Lung (tissue), 11 donors: ENCODE measurements at regions not wholly inside any gene's neighbourhood (a gene's known extent, or its start where the extent isn't known, plus 50 kb on each side); places are given as distances from the start of the nearest gene placed in this dataset.

ENCODE experiments used
- ATAC-seq: fragments of 200-7000 bp; cut with Tn5 transposase; one replicate; pipeline ENCODE4 v1.9.1; 2020; ENCODE audit warnings: moderate number of reproducible peaks; ENCODE audit not compliant: insufficient read depth, low FRiP score
- DNase-seq, 3 donors: peaks; one replicate each; pipeline ENCODE4 v3.0.0-alpha.2; 2013 to 2017
- H3K27ac ChIP-seq, 2 donors: one replicate each; pipeline ENCODE4 v1.5.1; 2013; ENCODE audit warnings: mild to moderate bottlenecking in 2 of 2, moderate library complexity in 2 of 2, control low read depth in 1 of 2, inconsistent platforms in 1 of 2, low read depth in 1 of 2, low read length in 1 of 2
- H3K27me3 ChIP-seq, 3 donors: one replicate each; pipeline ENCODE4 v1.5.1; 2013; ENCODE audit warnings: low read length in 2 of 3; ENCODE audit not compliant: control insufficient read depth in 3 of 3, insufficient read depth in 3 of 3
- H3K36me3 ChIP-seq, 4 donors: one replicate each; pipeline ENCODE4 v1.5.1; 2013; ENCODE audit warnings: low read length in 4 of 4, mild to moderate bottlenecking in 1 of 4, moderate library complexity in 1 of 4; ENCODE audit not compliant: control insufficient read depth in 4 of 4, insufficient read depth in 4 of 4
- H3K4me1 ChIP-seq, 5 donors: one replicate each; pipeline ENCODE4 v1.5.1; 2013; ENCODE audit warnings: low read length in 5 of 5, mild to moderate bottlenecking in 2 of 5, moderate library complexity in 1 of 5; ENCODE audit not compliant: control insufficient read depth in 5 of 5, insufficient read depth in 5 of 5
- H3K4me3 ChIP-seq: one replicate; pipeline ENCODE4 v1.5.1; 2013; ENCODE audit warnings: mild to moderate bottlenecking, control low read depth, moderate library complexity
- H3K9ac ChIP-seq, 2 donors: one replicate each; pipeline ENCODE4 v1.5.1; 2013; ENCODE audit warnings: low read length in 2 of 2, control low read depth in 1 of 2; ENCODE audit not compliant: insufficient read depth in 1 of 2
- H3K9me3 ChIP-seq, 4 donors: one replicate each; pipeline ENCODE4 v1.5.1; 2013; ENCODE audit warnings: low read length in 3 of 4, mild to moderate bottlenecking in 1 of 4, moderate library complexity in 1 of 4; ENCODE audit not compliant: control insufficient read depth in 4 of 4, insufficient read depth in 3 of 4
- CTCF ChIP-seq: IDR thresholded peaks from 2 replicates; pipeline ENCODE4 v1.5.1; 2012; ENCODE audit warnings: mild to moderate bottlenecking; ENCODE audit errors: control extremely low read depth, extremely low read depth
- WGBS, 2 donors: extraction: QIAGEN DNeasy Blood & Tissue Kit; methylation state at CpG; one replicate each; pipeline ENCODE4 v1.1.7; 2013; 5-methylcytosine and 5-hydroxymethylcytosine counted together
- donor health status: control.
- donor health status: control.
- donor health status: Bipolar disorder and iron deficiency.
- donor health status: healthy.
- donor health status: DM: yes; HTN: yes; CAD: no.

- 46 to 53% methylated on average over 14 of the region's 14 CpGs for WGBS, 2 donors
- no peaks in the 10 kb centered on the region for H3K36me3 ChIP-seq
- TF ChIP-seq CTCF: no peak
- no peak overlapping the region for H3K4me3 ChIP-seq
- ATAC-seq (peak; percentile 76), DNase-seq (peak; percentile 57 to 69 (median 57))
- H3K27me3 ChIP-seq: no peaks in the 10 kb centered on the region
- H3K9me3 ChIP-seq: no peaks in the 10 kb centered on the region
- H3K4me1 ChIP-seq: peaks cover 0 to 12% (median 0%) of the 10 kb centered on the region in 5 donors
- H3K9ac ChIP-seq: no peak overlapping the region
- no peak overlapping the region for H3K27ac ChIP-seq
Measured at GRCh38 chr1:9473032-9473807, 66.0 kb upstream of the SLC25A33 start.

GRCh38 chr1:9475061-9475627 is 64.1 kb upstream of the SLC25A33 start:
- no peak overlapping the region for H3K9ac ChIP-seq
- H3K4me1 ChIP-seq: peaks cover 0 to 12% (median 0%) of the 10 kb centered on the region in 5 donors
- no peak for DNase-seq
- no peak overlapping the region for H3K4me3 ChIP-seq
- H3K27ac ChIP-seq: no peak overlapping the region
- no peaks in the 10 kb centered on the region for H3K36me3 ChIP-seq
- TF ChIP-seq CTCF: no peak
- ATAC-seq: no peak
- no peaks in the 10 kb centered on the region for H3K27me3 ChIP-seq
- 80 to 83% methylated on average over 15 of the region's 15 CpGs for WGBS, 2 donors
- no peaks in the 10 kb centered on the region for H3K9me3 ChIP-seq

GRCh38 chr1:9476790-9477463 is 62.3 kb upstream of the SLC25A33 start:
- no peak overlapping the region for H3K27ac ChIP-seq
- H3K9ac ChIP-seq: no peak overlapping the region
- no peaks in the 10 kb centered on the region for H3K27me3 ChIP-seq
- peaks cover 0 to 9% (median 0%) of the 10 kb centered on the region in 5 donors for H3K4me1 ChIP-seq
- 72 to 76% methylated on average over 4 of the region's 4 CpGs for WGBS, 2 donors
- DNase-seq (no peak), ATAC-seq (no peak)
- H3K36me3 ChIP-seq: no peaks in the 10 kb centered on the region
- TF ChIP-seq CTCF: no peak
- no peaks in the 10 kb centered on the region for H3K9me3 ChIP-seq
- no peak overlapping the region for H3K4me3 ChIP-seq
